SK-N-SH treated with all-trans-retinoic acid at 6 μM for 48 hours (cell line): ENCODE measurements at regions not wholly inside any gene's neighbourhood (a gene's known extent, or its start where the extent isn't known, plus 50 kb on each side); places are given as distances from the start of the nearest gene placed in this dataset.

ENCODE experiments used
- CSDC2 ChIP-seq: fragments of 250-450 bp; sonication (Bioruptor Pico); IDR thresholded peaks from 2 replicates; pipeline ENCODE4 v1.5.0; 2020; ENCODE audit warnings: mild to moderate bottlenecking, moderate library complexity
- ESRRG ChIP-seq: fragments of 250-450 bp; sonication (Bioruptor Pico); IDR thresholded peaks from 2 replicates; pipeline ENCODE4 v1.6.1; 2021; ENCODE audit warnings: mild to moderate bottlenecking
- ISL1 ChIP-seq: fragments of 250-450 bp; sonication (Bioruptor Pico); IDR thresholded peaks from 2 replicates; pipeline ENCODE4 v2.1.2; 2022; ENCODE audit warnings: mild to moderate bottlenecking, moderate library complexity
- TOX ChIP-seq: fragments of 250-450 bp; sonication (Bioruptor Pico); IDR thresholded peaks from 2 replicates; pipeline ENCODE4 v1.8.0; 2021; ENCODE audit warnings: mild to moderate bottlenecking, moderate library complexity, borderline replicate concordance
- ZFP30 ChIP-seq: fragments of 450-650 bp; formaldehyde crosslinking; IDR thresholded peaks from 2 replicates; pipeline ENCODE4 v1.5.0; 2022; ENCODE audit warnings: mild to moderate bottlenecking, moderate library complexity
- TF ChIP-seq, protein P1 (sequence below): fragments of 250-450 bp; sonication (Bioruptor Pico); IDR thresholded peaks from 2 replicates; pipeline ENCODE4 v1.8.0; 2020; ENCODE audit warnings: mild to moderate bottlenecking, moderate library complexity, borderline replicate concordance
- TF ChIP-seq, protein P2 (sequence below): fragments of 250-450 bp; sonication (Bioruptor Pico); IDR thresholded peaks from 2 replicates; pipeline ENCODE4 v1.5.1; 2020; ENCODE audit warnings: low read depth, mild to moderate bottlenecking, moderate library complexity

DNA sequence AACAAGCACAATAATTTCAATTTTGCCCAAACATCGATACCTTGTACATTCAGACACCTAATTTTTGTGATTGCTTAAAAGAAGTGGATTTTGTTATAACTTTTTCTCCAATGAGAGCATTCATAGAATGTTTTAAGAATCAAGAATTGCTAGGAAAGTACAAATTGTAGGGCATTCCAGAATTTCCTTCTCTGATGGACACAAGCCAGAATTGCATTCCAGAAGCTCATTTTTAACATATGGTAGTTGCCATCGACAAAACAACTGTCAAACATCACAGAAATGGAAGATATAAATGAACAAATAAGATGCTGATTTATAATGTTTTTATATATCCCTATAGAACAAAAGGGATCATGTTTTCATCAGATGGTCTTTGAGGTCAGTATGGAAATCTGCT, 258.4 kb upstream of the NPVF start:
- TF ChIP-seq, protein P1, sequence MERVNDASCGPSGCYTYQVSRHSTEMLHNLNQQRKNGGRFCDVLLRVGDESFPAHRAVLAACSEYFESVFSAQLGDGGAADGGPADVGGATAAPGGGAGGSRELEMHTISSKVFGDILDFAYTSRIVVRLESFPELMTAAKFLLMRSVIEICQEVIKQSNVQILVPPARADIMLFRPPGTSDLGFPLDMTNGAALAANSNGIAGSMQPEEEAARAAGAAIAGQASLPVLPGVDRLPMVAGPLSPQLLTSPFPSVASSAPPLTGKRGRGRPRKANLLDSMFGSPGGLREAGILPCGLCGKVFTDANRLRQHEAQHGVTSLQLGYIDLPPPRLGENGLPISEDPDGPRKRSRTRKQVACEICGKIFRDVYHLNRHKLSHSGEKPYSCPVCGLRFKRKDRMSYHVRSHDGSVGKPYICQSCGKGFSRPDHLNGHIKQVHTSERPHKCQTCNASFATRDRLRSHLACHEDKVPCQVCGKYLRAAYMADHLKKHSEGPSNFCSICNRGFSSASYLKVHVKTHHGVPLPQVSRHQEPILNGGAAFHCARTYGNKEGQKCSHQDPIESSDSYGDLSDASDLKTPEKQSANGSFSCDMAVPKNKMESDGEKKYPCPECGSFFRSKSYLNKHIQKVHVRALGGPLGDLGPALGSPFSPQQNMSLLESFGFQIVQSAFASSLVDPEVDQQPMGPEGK (CRISPR knock-in tag): no peak
- TF ChIP-seq ZFP30 (CRISPR knock-in tag) (no peak), CSDC2 (no peak), ISL1 (CRISPR knock-in tag) (no peak), ESRRG (CRISPR knock-in tag) (no peak), TOX (CRISPR knock-in tag) (no peak)
- TF ChIP-seq, protein P2, sequence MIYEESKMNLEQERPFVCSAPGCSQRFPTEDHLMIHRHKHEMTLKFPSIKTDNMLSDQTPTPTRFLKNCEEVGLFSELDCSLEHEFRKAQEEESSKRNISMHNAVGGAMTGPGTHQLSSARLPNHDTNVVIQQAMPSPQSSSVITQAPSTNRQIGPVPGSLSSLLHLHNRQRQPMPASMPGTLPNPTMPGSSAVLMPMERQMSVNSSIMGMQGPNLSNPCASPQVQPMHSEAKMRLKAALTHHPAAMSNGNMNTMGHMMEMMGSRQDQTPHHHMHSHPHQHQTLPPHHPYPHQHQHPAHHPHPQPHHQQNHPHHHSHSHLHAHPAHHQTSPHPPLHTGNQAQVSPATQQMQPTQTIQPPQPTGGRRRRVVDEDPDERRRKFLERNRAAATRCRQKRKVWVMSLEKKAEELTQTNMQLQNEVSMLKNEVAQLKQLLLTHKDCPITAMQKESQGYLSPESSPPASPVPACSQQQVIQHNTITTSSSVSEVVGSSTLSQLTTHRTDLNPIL: no peak
